Ishikawa (cell line): ENCODE measurements at regions not wholly inside any gene's neighbourhood (a gene's known extent, or its start where the extent isn't known, plus 50 kb on each side); places are given as distances from the start of the nearest gene placed in this dataset.

Experiments used
- CEBPB ChIP-seq: IDR thresholded peaks from 2 replicates; pipeline ENCODE4 v1.6.1; 2012
- CREB1 ChIP-seq: IDR thresholded peaks from 2 replicates; pipeline ENCODE4 v1.6.1; 2012; ENCODE audit warnings: low read depth
- EGR1 ChIP-seq: IDR thresholded peaks from 2 replicates; pipeline ENCODE4 v1.6.1; 2012
- EP300 ChIP-seq: IDR thresholded peaks from 2 replicates; pipeline ENCODE4 v1.6.1; 2012; ENCODE audit warnings: borderline replicate concordance
- FOXM1 ChIP-seq: IDR thresholded peaks from 2 replicates; pipeline ENCODE4 v1.6.1; 2012; ENCODE audit warnings: low read depth, borderline replicate concordance
- NFIC ChIP-seq: IDR thresholded peaks from 2 replicates; pipeline ENCODE4 v1.6.1; 2012
- RAD21 ChIP-seq: IDR thresholded peaks from 2 replicates; pipeline ENCODE4 v1.6.1; 2012; ENCODE audit warnings: low read depth
- TAF1 ChIP-seq: IDR thresholded peaks from 2 replicates; pipeline ENCODE4 v1.6.1; 2012; ENCODE audit warnings: low read depth, mild to moderate bottlenecking
- TCF12 ChIP-seq: IDR thresholded peaks from 2 replicates; pipeline ENCODE4 v1.6.1; 2012; ENCODE audit warnings: low read depth
- TEAD4 ChIP-seq: IDR thresholded peaks from 2 replicates; pipeline ENCODE4 v1.6.1; 2012
- USF1 ChIP-seq: IDR thresholded peaks from 2 replicates; pipeline ENCODE4 v1.6.1; 2012
- YY1 ChIP-seq: IDR thresholded peaks from 2 replicates; pipeline ENCODE4 v1.6.1; 2012; ENCODE audit warnings: low read depth
- ZBTB7A ChIP-seq: IDR thresholded peaks from 2 replicates; pipeline ENCODE4 v1.6.1; 2012; ENCODE audit warnings: low read depth
- TF ChIP-seq, protein P1 (sequence below): IDR thresholded peaks from 2 replicates; pipeline ENCODE4 v1.6.1; 2012; ENCODE audit warnings: low read depth, mild to moderate bottlenecking
- TF ChIP-seq, protein P2 (sequence below): IDR thresholded peaks from 2 replicates; pipeline ENCODE4 v1.6.1; 2012

DNA sequence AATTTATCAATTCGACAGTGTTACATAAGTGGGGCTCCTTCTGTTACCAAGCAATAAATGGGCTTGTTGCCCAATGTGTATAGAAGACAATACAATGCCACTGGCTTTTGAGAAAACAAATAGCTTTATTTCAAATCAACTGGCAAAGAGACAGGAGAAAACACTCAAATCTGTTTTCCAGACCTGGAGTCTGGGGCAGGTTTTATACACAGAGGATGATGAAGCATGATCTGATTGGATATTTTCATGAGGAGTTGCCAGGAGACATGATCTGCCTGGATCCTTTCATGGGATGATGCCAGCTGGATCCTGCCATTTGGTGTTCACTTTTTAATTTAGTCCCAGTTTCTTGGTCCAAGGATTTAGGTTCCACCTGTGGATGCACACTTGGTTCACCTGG lies 287.9 kb downstream of the CXXC4 start:
- TF ChIP-seq USF1 (no peak), CREB1 (no peak), RAD21 (no peak), ZBTB7A (no peak), TCF12 (no peak), CEBPB (no peak), EGR1 (no peak), TAF1 (no peak), YY1 (no peak), EP300 (no peak), TEAD4 (no peak), FOXM1 (no peak), NFIC (no peak)
- TF ChIP-seq, protein P1, sequence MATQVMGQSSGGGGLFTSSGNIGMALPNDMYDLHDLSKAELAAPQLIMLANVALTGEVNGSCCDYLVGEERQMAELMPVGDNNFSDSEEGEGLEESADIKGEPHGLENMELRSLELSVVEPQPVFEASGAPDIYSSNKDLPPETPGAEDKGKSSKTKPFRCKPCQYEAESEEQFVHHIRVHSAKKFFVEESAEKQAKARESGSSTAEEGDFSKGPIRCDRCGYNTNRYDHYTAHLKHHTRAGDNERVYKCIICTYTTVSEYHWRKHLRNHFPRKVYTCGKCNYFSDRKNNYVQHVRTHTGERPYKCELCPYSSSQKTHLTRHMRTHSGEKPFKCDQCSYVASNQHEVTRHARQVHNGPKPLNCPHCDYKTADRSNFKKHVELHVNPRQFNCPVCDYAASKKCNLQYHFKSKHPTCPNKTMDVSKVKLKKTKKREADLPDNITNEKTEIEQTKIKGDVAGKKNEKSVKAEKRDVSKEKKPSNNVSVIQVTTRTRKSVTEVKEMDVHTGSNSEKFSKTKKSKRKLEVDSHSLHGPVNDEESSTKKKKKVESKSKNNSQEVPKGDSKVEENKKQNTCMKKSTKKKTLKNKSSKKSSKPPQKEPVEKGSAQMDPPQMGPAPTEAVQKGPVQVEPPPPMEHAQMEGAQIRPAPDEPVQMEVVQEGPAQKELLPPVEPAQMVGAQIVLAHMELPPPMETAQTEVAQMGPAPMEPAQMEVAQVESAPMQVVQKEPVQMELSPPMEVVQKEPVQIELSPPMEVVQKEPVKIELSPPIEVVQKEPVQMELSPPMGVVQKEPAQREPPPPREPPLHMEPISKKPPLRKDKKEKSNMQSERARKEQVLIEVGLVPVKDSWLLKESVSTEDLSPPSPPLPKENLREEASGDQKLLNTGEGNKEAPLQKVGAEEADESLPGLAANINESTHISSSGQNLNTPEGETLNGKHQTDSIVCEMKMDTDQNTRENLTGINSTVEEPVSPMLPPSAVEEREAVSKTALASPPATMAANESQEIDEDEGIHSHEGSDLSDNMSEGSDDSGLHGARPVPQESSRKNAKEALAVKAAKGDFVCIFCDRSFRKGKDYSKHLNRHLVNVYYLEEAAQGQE = no peak
- TF ChIP-seq, protein P2, sequence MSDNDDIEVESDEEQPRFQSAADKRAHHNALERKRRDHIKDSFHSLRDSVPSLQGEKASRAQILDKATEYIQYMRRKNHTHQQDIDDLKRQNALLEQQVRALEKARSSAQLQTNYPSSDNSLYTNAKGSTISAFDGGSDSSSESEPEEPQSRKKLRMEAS = no peak

DNA sequence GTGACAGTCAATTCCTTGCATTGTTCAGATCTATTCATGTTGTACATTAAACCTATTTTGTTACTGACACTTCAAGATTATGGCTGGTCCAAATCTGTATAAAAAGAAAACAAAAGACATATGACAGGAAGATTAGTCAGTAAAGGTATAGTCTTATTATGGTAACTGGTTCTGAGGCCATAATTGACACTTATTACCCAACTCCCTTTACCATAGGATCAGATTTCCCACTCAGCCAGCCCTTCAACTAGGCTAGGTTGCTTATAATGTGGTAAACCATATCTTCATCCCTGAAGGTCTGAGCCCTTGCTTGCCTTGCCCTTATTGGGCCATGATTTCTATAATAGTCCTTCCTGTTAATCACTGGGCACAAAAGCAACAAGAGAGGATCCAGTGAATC lies 289.6 kb downstream of the CXXC4 start:
- TF ChIP-seq EP300 (no peak), YY1 (no peak), CREB1 (no peak), EGR1 (no peak), TCF12 (no peak), RAD21 (no peak), CEBPB (no peak), TEAD4 (no peak), NFIC (no peak), FOXM1 (no peak), USF1 (no peak), ZBTB7A (no peak), TAF1 (no peak)
- TF ChIP-seq, protein P1 = no peak
- TF ChIP-seq, protein P2 = no peak

- TF ChIP-seq EGR1 = no peak
- no peak for TF ChIP-seq TCF12
- no peak for TF ChIP-seq NFIC
- no peak for TF ChIP-seq TEAD4
- TF ChIP-seq CEBPB = no peak
- TF ChIP-seq USF1 = no peak
- no peak for TF ChIP-seq CREB1
- no peak for TF ChIP-seq FOXM1
- TF ChIP-seq, protein P2 = no peak
- no peak for TF ChIP-seq EP300
- no peak for TF ChIP-seq ZBTB7A
- TF ChIP-seq TAF1 = no peak
- TF ChIP-seq, protein P1 = no peak
- no peak for TF ChIP-seq YY1
- TF ChIP-seq RAD21 = no peak
These were observed 306.4 kb downstream of the CXXC4 start for GRCh38 chr4:104188301-104188700.

DNA sequence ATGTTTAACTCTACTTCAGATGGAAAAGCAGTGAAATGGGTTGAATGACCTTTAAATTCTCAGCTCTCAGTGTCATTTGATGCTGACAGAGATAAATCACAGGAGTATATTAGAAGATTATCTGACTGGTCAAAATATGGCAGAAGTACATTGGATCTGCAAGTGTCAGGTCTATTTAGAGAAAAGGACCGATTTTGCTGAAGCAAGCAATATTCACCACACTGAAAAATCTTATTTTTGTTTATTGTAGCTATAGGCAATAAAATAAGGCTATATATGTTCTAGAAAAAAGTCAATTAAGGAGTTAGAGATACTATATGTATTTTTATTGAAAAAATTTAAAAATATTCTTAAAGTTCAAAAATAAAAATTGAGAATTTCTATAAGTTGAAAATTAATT lies 325.3 kb downstream of the CXXC4 start:
- TF ChIP-seq CREB1 (no peak), USF1 (no peak), YY1 (no peak), RAD21 (no peak), CEBPB (no peak)
- TF ChIP-seq, protein P1 = no peak
- TF ChIP-seq, protein P2 = no peak
